GM20000 (cell line): ENCODE measurements at regions not wholly inside any gene's neighbourhood (a gene's known extent, or its start where the extent isn't known, plus 50 kb on each side); places are given as distances from the start of the nearest gene placed in this dataset.
A peak's percentile ranks its signal among the peaks of the same experiment; 100 is the strongest.
"Not testable (repeated sequence)": the region's sequence is repeated elsewhere in the genome, so short reads cannot be mapped to it uniquely, and the experiment has no call there.

Experiments used
- DNase-seq: peaks from one replicate; pipeline ENCODE4 v3.0.0; 2012; ENCODE audit warnings: low spot score
- TF ChIP-seq, protein P1 (sequence below): IDR thresholded peaks from 2 replicates; pipeline ENCODE4 v1.5.1; 2012; ENCODE audit warnings: mild to moderate bottlenecking, control low read depth; ENCODE audit errors: extremely low read depth, missing control alignments

DNA sequence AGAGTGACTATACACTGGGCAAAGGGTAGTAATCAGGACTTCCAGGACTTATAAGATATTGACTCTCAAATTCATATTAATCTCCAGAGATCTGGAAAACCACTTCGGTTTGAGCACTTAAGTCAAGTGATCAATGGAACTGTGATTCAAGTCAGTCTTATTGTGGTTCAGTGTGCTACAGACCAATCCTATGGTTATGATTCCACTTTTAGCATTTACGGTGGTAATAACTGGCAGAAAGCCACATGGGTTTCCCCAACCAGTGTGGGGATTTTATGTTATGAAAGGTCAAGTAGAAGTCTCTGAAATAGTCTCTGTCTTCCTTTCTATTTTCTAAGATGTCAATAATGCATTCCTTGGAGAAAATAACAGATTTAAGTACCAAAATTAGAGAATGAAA, 151.3 kb upstream of the NEGR1 start:
- DNase-seq = peak; percentile 7
- TF ChIP-seq, protein P1, sequence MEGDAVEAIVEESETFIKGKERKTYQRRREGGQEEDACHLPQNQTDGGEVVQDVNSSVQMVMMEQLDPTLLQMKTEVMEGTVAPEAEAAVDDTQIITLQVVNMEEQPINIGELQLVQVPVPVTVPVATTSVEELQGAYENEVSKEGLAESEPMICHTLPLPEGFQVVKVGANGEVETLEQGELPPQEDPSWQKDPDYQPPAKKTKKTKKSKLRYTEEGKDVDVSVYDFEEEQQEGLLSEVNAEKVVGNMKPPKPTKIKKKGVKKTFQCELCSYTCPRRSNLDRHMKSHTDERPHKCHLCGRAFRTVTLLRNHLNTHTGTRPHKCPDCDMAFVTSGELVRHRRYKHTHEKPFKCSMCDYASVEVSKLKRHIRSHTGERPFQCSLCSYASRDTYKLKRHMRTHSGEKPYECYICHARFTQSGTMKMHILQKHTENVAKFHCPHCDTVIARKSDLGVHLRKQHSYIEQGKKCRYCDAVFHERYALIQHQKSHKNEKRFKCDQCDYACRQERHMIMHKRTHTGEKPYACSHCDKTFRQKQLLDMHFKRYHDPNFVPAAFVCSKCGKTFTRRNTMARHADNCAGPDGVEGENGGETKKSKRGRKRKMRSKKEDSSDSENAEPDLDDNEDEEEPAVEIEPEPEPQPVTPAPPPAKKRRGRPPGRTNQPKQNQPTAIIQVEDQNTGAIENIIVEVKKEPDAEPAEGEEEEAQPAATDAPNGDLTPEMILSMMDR = no peak

DNA sequence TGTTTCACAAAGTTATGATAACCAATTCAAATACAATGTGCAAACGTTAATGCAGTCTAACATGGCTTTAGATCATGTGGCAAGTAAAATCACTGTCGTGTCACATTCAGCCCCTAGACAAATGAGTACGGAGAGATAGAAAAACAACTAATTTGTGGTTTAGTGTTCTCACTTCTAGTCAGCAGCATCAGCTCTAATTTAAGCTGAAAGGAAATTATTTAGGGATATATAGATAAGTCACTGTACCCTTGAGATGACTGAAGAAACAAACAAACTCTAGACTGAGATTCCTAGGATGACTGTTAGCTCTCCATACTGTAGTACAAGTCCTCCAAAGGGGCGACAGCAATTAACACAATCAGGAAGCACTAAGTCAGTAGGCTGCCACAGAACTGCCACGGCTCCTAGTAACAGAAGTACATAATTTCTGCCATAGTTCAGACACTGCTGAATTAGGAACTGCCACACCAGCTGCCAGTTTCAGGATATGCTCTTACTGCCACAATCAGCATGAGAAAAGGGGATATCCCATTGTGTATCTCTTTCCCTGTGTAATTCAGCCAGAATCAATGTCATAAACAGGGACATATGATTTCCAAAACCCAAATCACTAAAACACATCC, 150.4 kb upstream of the NEGR1 start:
- TF ChIP-seq, protein P1 = no peak
- no peak for DNase-seq

DNA sequence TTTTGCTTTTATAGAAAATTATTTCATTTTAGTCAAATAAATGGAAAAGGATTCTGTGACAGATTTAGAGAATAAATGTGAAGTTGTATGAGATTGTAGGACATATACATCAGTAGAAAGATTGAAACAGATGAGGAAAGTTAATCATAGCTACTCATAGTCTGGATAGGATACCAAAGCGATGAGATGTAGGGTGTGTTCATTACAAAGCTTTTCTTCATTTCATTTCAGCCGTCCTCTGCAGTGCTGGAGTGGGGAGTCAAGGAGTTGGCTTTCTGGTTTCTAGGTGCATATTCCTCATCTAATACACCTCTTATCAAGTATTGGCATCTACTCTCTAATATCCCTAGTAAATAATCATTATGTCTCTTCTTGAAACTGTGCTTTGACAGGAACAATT, 149.5 kb upstream of the NEGR1 start:
- TF ChIP-seq, protein P1 = no peak
- DNase-seq = no peak

DNA sequence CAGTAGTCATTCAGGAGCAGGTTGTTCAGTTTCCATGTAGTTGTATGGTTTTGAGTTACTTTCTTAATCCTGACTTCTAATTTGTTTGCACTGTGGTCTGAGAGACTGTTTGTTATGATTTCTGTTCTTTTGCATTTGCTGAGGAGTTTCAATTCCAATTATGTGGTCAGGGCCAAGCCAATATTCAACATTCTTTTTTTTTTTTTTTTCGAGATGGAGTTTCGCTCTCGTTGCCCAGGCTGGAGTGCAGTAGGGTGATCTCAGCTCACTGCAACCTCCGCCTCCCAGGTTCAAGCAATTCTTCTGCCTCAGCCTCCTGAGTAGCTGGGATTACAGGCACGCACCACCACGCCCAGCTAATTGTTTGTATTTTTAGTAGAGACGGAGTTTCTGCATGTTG, 145.9 kb upstream of the NEGR1 start:
- not testable (repeated sequence) for DNase-seq

DNA sequence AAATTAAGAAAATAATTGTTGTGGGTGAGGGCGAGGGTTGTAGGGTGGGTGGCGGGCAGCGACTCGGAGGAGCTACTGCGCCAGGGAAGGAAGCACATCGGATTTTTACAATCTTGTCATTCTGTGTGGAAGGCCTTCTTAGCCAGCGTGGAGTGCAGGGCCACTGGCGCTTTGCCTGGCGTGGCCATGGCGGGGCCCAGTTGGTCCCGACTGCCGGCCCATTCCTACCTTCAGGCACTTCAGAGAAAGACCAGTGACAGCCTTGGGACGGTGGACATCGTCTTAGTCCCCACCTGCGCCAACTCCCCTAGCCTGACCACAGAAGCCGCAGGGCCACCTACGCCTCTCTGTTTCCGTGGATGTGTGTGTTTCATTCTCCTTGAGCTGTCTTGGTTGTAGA, 136.9 kb upstream of the NEGR1 start:
- DNase-seq = no peak
- TF ChIP-seq, protein P1 = no peak

DNA sequence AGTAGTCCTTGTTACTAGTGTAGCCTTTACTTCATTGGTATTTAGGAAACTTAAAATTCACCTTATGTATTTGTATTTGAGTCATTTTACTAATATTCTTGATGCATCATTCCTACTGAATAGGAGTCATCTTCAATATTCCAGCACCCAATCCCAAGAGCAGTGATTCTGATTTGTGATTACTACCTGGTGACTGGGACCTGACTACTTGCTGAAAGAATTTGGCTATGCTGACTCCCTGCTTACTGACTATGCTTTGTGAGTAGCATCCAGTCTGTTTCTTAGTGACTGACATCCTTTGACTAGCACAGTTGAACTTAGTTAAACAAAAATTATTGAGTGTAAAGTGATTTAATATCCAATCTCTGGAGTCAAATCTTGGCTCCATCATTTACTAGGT, 129.9 kb upstream of the NEGR1 start:
- DNase-seq = no peak
- TF ChIP-seq, protein P1 = no peak

DNA sequence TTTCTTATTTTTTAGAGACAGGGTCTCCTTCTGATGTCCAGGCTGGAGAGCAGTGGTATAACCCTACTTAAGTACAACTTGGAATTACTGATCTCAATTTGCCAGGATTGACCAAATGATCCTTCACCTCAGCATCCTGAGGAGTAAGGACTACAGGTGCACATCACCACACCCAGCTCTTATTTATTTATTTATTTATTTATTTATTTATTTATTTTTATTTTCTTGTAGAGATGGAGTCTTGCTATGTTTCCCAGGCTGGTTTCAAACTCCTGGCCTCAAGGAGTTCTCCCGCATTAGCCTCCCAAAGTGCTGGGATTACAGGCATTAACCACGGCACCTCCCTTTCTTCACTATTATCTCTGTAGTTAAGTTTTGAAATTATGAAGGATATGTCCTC, 117.5 kb upstream of the NEGR1 start:
- no peak for DNase-seq
- TF ChIP-seq, protein P1 = no peak

DNA sequence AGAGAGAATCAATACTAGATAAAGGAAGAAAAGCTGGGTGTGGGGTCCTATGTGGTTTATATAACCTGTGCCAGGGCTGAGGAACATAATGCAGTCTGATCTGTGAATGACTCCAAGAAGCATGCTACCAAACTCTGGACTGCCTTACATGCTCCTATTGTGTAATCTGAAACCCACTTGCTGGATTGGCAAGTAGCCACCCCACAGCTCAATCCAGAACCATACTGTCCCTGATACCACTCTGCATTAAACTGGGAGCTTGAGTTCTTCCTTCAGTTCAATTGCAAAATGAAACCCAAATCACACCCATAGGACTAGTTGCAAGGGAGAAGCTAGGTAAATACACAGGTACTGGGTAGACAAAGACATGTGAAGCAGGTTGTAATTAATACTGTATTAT, 115.4 kb upstream of the NEGR1 start:
- no peak for DNase-seq

More for the DNA sequence above, 115.4 kb upstream of the NEGR1 start:
- TF ChIP-seq, protein P1 = no peak
